GM12873 (cell line): ENCODE measurements at regions not wholly inside any gene's neighbourhood (a gene's known extent, or its start where the extent isn't known, plus 50 kb on each side); places are given as distances from the start of the nearest gene placed in this dataset.

Experiments used
- TF ChIP-seq, protein P1 (sequence below): IDR thresholded peaks from 2 replicates; pipeline ENCODE4 v1.5.1; 2012; ENCODE audit warnings: low read depth, mild to moderate bottlenecking, moderate library complexity, low read length, control low read depth; ENCODE audit not compliant: insufficient read depth; ENCODE audit errors: missing control alignments

DNA sequence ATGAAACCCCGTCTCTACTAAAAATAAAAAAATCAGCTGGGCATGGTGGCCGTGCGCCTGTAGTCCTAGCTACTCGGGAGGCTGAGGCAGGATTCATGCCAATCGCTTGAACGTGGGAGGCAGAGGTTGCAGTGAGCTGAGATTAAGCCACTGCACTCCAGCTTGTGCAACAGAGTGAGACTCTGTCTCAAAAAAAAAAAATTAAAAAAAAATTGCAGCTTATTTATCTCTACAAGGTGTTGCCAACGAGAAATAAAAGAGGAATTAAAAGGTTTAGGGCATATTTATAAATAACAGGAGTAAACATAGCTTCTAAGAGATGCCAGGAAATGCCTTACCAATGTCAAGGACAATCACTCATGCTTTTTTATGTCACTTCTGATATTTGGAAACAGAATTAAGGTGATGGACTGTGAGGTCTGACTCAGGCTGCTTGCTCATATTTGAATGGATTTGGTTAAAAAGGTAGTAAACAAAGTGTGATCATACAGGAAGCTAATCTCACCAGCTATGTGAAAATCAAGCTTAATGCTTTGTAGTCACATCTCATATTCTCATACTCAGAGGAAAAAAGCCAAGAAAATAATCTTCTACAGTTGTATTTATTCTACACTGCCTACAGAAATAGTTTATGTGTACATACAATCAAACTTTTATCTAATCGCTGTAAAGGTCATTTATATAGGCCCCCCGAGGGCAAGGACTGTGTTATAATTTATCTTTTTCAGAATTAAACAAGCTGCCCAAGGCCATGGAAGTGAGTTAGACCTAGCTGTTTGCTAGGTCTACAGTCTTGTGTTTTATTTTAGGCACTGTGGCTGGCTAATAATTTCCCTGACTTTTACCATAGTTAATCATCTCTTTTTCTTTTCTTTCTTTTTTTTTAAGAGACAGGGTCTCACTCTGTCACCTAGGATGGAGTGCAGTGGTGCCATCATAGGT lies 61.1 kb upstream of the RBMX start:
- TF ChIP-seq, protein P1, sequence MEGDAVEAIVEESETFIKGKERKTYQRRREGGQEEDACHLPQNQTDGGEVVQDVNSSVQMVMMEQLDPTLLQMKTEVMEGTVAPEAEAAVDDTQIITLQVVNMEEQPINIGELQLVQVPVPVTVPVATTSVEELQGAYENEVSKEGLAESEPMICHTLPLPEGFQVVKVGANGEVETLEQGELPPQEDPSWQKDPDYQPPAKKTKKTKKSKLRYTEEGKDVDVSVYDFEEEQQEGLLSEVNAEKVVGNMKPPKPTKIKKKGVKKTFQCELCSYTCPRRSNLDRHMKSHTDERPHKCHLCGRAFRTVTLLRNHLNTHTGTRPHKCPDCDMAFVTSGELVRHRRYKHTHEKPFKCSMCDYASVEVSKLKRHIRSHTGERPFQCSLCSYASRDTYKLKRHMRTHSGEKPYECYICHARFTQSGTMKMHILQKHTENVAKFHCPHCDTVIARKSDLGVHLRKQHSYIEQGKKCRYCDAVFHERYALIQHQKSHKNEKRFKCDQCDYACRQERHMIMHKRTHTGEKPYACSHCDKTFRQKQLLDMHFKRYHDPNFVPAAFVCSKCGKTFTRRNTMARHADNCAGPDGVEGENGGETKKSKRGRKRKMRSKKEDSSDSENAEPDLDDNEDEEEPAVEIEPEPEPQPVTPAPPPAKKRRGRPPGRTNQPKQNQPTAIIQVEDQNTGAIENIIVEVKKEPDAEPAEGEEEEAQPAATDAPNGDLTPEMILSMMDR, result no peak

DNA sequence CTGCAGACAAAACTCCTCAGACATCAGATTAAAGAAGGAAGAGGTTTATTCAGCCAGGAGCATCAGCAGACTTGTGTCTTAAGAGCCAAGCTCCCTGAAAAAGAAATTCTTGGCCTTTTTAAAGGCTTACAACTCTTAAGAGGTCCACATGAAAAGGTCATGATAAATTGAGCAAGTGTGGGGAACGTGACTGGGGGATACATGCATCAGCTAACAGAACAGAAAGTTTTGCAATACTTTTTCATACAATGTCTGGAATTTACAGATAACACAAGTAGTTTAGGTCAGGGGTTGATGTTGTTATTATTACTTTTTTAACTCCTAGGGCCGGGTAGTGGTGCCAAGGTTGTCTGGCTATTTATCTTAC lies 55.6 kb upstream of the RBMX start:
- TF ChIP-seq, protein P1, result no peak

DNA sequence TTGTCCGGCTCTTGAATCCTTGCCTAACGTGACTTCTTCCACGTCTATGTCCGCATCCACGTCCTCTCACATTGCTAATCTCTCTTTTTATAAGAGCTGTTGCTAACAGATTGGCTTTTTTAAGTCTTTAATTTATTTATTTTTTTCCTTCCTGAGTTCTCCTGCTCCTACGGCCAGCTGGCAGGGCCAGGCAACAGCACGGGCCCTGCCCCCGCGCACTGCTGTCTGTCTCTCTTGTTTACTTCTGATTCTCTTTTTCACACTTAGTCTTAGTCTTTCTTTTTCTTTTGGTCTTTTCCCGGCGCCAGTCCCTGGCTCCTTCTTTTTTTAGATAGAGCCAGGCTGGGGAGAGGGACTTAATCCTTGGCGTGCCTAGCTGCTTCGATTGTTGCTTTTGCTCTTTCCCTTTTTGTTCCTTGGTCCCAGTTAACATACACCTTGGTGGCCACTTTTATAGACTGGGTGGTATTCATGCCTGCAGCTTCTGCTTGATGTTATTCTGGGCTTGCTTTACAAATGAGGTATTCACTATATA lies 53.2 kb upstream of the RBMX start:
- TF ChIP-seq, protein P1, result no peak

DNA sequence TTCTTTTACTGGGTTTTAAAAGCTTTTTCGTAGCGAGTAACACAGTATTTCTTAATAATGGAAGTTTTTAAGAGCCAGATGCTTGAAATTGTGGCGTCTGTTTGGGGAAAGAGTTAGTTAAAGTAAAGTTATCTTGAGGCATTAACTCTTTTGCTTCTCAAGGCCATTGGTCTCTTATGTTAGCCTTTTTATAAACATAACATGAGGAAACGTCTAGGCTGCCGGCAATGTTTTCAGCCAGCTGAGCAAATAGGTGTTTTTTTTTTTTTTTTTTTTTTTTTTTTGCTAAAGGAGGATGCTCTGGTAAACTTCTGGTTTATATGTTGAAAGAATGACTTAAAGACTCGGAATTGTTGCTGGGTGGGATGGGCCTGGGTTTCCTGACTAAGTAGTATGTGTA lies 51.1 kb upstream of the RBMX start:
- TF ChIP-seq, protein P1, result no peak
